GM12891 (cell line): ENCODE measurements at regions not wholly inside any gene's neighbourhood (a gene's known extent, or its start where the extent isn't known, plus 50 kb on each side); places are given as distances from the start of the nearest gene placed in this dataset.

Experiments
- DNase-seq: peaks from one replicate; pipeline ENCODE4 v3.0.0; 2011; ENCODE audit warnings: low spot score; ENCODE audit not compliant: insufficient read length
- FAIRE-seq: peaks from 2 replicates; lab custom pipeline; 2011; peaks lifted over from hg19 to GRCh38; lab: Jason Lieb, UNC
- PAX5 ChIP-seq: IDR thresholded peaks from 2 replicates; pipeline ENCODE4 v1.6.1; 2011; ENCODE audit warnings: low read length, moderate library complexity, mild to moderate bottlenecking; ENCODE audit not compliant: insufficient read depth, severe bottlenecking
- POLR2A ChIP-seq: IDR thresholded peaks from 2 replicates; pipeline ENCODE4 v1.6.1; 2011; ENCODE audit warnings: low read depth, low read length, control low read depth
- POLR2AphosphoS5 ChIP-seq: IDR thresholded peaks from 2 replicates; pipeline ENCODE4 v1.6.1; 2011; ENCODE audit warnings: low read depth, low read length, control low read depth
- POU2F2 ChIP-seq: IDR thresholded peaks from 2 replicates; pipeline ENCODE4 v1.6.1; 2011; ENCODE audit warnings: low read depth, mild to moderate bottlenecking, control low read depth, low read length, moderate library complexity
- SPI1 ChIP-seq: IDR thresholded peaks from 2 replicates; pipeline ENCODE4 v1.6.1; 2011; ENCODE audit warnings: low read depth, low read length, control low read depth
- TAF1 ChIP-seq: IDR thresholded peaks from 2 replicates; pipeline ENCODE4 v1.6.1; 2011; ENCODE audit warnings: low read depth, low read length, control low read depth

DNA sequence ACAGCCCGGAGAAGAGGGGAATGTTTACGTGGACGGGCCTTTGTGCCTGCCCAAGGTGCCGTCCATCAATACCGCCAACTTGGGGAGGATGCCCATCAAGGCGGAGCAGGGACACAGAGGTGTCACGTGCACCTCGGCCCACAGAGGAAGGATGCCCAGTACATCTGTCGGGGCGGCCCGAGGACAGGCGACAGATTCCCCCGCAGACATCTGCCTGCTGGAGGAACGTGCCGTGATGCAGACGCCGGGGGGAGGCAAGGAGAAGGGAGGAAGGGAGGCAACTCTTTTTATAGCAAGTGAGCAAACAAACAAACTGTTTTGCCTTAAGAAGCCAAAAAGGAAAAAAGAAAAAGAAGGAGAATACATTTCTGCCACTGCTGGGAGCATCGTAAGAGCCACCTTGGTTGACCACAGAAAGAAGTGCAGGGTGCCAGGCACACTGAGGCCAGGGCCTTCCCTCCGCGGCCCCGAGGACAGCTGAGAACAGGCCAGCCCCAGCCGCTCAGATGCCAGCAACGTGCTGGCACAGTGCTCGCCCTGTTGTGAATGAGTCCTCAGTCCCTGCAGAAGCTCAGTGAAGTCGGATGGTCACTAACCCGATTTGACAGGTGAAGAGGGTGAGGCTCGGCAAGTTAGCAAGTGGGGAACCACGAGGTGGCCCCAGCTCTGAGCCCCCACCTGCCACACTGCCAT is 146.4 kb downstream of the RBFOX3 start:
- DNase-seq (no peak), FAIRE-seq (no peak)
- TF ChIP-seq POU2F2, result no peak
- no peak for TF ChIP-seq POLR2AphosphoS5
- TF ChIP-seq PAX5, result no peak
- no peak for TF ChIP-seq SPI1
- no peak for TF ChIP-seq TAF1
- TF ChIP-seq POLR2A, result no peak

DNA sequence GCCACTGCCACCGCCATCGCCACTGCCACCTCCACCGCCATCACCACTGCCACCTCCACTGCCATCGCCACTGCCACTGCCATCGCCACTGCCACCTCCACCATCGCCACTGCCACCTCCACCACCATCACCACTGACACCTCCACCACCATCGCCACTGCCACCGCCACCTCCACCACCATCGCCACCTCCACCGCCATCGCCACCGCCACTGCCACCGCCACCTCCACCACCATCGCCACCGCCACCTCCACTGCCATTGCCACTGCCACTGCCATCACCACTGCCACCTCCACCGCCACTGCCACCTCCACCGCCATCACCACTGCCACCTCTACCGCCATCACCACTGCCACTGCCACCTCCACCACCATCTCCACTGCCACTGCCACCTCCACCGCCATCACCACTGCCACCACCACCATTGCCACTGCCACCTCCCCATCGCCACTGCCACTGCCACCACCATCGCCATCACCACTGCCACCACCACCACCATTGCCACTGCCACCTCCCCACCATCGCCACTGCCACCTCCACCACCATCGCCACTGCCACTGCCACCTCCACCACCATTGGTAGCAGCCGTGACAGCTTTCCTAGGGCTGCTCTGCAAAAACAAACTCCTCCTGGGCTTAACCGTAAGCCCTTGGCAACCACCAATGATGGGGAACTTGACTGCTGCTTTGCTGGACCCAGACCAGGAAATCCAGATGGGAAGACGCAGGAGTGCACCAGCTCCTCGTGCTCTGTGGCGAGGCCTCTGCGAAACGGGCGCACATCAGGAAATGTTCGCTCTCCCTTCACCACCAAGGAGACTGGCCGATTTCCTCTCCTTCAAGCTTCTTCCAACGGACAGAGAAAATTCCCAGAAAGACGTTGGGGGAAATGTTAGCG is 147.2 kb downstream of the RBFOX3 start:
- no peak for TF ChIP-seq POU2F2
- TF ChIP-seq SPI1, result no peak
- TF ChIP-seq POLR2A, result no peak
- TF ChIP-seq POLR2AphosphoS5, result no peak
- no peak for TF ChIP-seq TAF1
- no peak for TF ChIP-seq PAX5
- DNase-seq, result no peak
- no peak for FAIRE-seq

- DNase-seq (no peak), FAIRE-seq (no peak)
Observed at GRCh38 chr17:79461041-79461440, 149.8 kb downstream of the RBFOX3 start.

DNA sequence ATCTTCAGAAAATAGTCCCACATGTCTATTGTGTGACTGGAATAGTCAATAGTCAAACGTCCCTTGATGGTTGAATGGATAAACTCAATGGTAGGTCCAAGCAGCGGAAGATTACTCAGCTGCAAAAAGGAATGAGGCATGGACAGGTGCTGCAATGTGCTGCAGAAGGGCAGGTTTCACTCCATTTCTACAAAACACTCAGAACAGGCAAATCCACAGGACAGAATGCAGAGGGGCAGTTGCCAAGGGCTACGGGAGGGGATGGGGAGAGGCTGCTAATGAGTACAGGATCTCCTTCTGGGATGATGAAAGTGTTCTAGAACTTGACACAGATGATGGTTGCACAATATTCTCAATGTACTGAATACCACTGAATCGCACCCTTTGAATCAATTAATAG is 151.0 kb downstream of the RBFOX3 start:
- TF ChIP-seq POLR2A, result no peak
- no peak for TF ChIP-seq TAF1
- TF ChIP-seq PAX5, result no peak
- TF ChIP-seq SPI1, result no peak
- TF ChIP-seq POU2F2, result no peak
- TF ChIP-seq POLR2AphosphoS5, result no peak
- DNase-seq (no peak), FAIRE-seq (no peak)

More at GRCh38 chr17:79461041-79461440, 149.8 kb downstream of the RBFOX3 start:
- TF ChIP-seq PAX5 (no peak), POU2F2 (no peak), POLR2A (no peak), SPI1 (no peak), POLR2AphosphoS5 (no peak), TAF1 (no peak)

DNA sequence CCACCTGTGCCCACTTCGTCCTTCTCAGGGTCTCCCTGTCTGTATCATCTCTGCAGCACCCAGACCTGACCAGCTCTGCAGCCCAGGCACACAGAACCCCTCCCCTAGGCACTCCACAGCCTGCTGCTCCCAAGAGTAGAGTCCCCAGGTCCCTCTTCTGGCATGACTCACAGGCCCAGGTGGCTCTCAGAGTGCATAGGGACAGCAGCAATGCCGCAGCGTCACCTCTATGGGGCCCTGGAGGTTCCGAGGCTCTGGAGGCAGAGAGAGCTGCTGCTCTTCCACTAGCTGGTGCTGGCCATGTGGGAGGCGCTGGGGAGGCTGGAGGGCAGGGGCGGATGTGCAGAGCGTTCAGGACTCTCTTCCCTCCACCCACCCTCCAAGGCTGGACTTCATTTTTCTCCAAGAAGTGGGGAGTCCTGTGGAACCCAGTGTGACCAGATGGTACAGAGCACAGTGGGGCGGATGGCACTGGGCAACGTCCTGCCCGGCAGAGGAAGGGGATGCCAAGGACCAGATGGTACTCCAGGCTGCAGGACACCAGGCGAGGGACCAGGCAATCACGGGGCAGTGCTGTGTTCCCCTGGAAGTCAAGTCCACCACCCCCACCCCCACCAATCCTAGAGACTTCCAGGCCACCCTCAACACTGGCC is 151.7 kb downstream of the RBFOX3 start:
- FAIRE-seq, result no peak
- TF ChIP-seq PAX5, result no peak
- no peak for TF ChIP-seq POU2F2
- TF ChIP-seq POLR2AphosphoS5, result no peak
- no peak for TF ChIP-seq TAF1
- TF ChIP-seq SPI1, result no peak
- TF ChIP-seq POLR2A, result no peak
- DNase-seq, result no peak

DNA sequence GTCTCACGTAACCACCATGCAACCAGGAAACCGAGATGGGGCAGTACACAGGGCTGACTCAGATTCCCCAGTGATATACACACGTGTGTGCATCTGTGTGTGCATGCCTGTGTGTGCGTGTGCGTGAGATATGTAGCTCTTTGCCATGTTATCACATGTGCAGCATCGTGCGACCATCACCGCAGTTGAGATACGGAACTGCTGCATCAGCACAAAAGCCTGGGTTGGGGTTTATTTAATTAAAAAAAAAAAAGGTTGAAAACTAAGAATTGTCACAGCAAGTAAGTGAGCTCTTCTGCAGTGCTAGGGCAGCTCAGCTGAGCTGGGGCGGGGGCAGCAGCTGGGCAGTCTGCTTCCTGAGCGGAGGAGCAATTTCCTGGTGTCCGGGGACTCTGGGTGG is 152.5 kb downstream of the RBFOX3 start:
- FAIRE-seq (no peak), DNase-seq (no peak)
- TF ChIP-seq POU2F2 (no peak), POLR2A (no peak), POLR2AphosphoS5 (no peak), PAX5 (no peak), SPI1 (no peak), TAF1 (no peak)

DNA sequence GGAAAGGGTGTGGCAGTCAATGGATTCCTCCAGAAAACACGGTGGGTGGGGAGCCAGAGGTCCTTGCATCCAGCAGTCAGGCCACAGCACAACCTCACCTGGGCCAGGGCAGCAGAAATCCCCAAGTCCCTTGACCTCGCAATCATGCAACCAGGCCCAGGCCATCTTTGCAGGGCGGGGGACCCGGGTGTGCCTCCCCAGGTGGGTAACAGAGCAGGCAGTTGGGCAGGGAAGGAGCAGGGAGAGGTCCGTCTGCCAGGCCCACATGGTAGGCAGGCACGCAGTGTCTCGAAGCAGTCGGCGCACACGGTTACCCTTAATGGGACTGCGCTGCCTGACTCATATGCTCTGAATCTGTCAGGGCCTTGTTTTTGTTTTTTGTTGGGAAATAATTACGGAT is 153.0 kb downstream of the RBFOX3 start:
- DNase-seq (no peak), FAIRE-seq (no peak)
- TF ChIP-seq PAX5 (no peak), POLR2AphosphoS5 (no peak), SPI1 (no peak), TAF1 (no peak), POU2F2 (no peak), POLR2A (no peak)

GRCh38 chr17:79457376-79457775 is 153.5 kb downstream of the RBFOX3 start:
- TF ChIP-seq POLR2A (no peak), POLR2AphosphoS5 (no peak), SPI1 (no peak), TAF1 (no peak), POU2F2 (no peak), PAX5 (no peak)
- FAIRE-seq, result no peak
- no peak for DNase-seq

DNA sequence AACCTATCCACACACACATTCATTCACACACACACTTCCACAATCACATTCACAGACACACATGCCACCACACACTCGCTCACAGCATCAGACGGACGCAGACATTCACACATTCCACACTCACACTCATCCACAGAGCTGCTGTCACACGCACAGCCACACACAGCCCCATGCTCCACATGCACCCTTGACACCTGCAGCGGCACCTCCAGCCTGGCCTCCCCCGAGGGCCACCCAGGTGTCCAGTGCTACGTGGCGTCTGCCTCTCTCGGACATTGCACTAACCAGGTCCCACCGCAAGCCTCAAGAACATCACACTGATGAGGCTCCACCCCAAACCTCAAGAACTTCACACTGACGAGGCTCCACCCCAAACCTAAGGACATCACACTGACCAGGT is 155.2 kb downstream of the RBFOX3 start:
- TF ChIP-seq POLR2AphosphoS5 (no peak), PAX5 (no peak), TAF1 (no peak)
- DNase-seq, result no peak
- FAIRE-seq, result no peak
